GM12892 (cell line): ENCODE measurements at regions not wholly inside any gene's neighbourhood (a gene's known extent, or its start where the extent isn't known, plus 50 kb on each side); places are given as distances from the start of the nearest gene placed in this dataset.

Experiments used
- POLR2A ChIP-seq: IDR thresholded peaks from 2 replicates; pipeline ENCODE4 v1.6.1; 2011; ENCODE audit warnings: low read depth, low read length, control low read depth
- POLR2AphosphoS5 ChIP-seq: IDR thresholded peaks from 2 replicates; pipeline ENCODE4 v1.6.1; 2011; ENCODE audit warnings: low read depth, low read length, control low read depth
- TAF1 ChIP-seq: IDR thresholded peaks from 2 replicates; pipeline ENCODE4 v1.6.1; 2011; ENCODE audit warnings: low read depth, mild to moderate bottlenecking, control low read depth, low read length, borderline replicate concordance

GRCh38 chr2:219918254-219918653 lies 290.8 kb downstream of the SLC4A3 start:
- TF ChIP-seq POLR2A (no peak), TAF1 (no peak), POLR2AphosphoS5 (no peak)
